B cell (primary cell): ENCODE measurements at regions not wholly inside any gene's neighbourhood (a gene's known extent, or its start where the extent isn't known, plus 50 kb on each side); places are given as distances from the start of the nearest gene placed in this dataset.

Experiments used
- ATAC-seq: fragments of 200-7000 bp; cut with Tn5 transposase; one replicate; pipeline ENCODE4 v1.10.0; 2021; ENCODE audit warnings: low read depth, mild to moderate bottlenecking, moderate number of reproducible peaks, moderate library complexity
- CTCF ChIA-PET: fragments of 350-600 bp; sonication (Branson Sonifier 250); formaldehyde crosslinking; loops from one replicate; lab custom pipeline; 2021; ENCODE audit warnings: antibody characterized with exemption, inconsistent platforms; lab: Charles Lee
- POLR2A ChIA-PET: fragments of 350-600 bp; sonication (Branson Sonifier 250); formaldehyde crosslinking; loops from one replicate; lab custom pipeline; 2021; ENCODE audit warnings: antibody characterized with exemption; lab: Charles Lee
- DNase-seq: peaks from one replicate; pipeline ENCODE4 v3.0.0; 2013
- H2AFZ ChIP-seq: 2 replicates; pipeline ENCODE4 v1.6.1; 2012; ENCODE audit warnings: mild to moderate bottlenecking, low read depth, low read length; ENCODE audit not compliant: insufficient read depth, poor library complexity, severe bottlenecking
- H3K27ac ChIP-seq, 2 donors: 1 replicate in 1 of 2; 2 replicates in 1 of 2; pipeline ENCODE4 v1.5.1; 2012 to 2013; ENCODE audit warnings: low read length in 2 of 2, mild to moderate bottlenecking in 2 of 2, moderate library complexity in 1 of 2
- H3K27me3 ChIP-seq, 4 experiments: fragments of 200-600 bp in 1 of 4; sonication (generic) in 1 of 4; replicated peaks in 1 of 4; 1 replicate in 2 of 4; 2 replicates in 2 of 4; pipeline versions ENCODE4 v1.6.1 to v1.7.0; 2013 to 2016; ENCODE audit warnings: low read length in 3 of 4, mild to moderate bottlenecking in 2 of 4, mixed read lengths in 1 of 4, moderate library complexity in 1 of 4; ENCODE audit not compliant: insufficient read depth in 4 of 4, control insufficient read depth in 3 of 4; ENCODE audit errors: control extremely low read depth in 1 of 4
- H3K36me3 ChIP-seq, 2 experiments: replicated peaks in 1 of 2; 1 replicate in 1 of 2; 2 replicates in 1 of 2; pipeline versions ENCODE4 v1.6.1 to v1.7.1; 2013; ENCODE audit warnings: low read length in 1 of 2; ENCODE audit not compliant: insufficient read depth in 2 of 2, control insufficient read depth in 1 of 2; ENCODE audit errors: control extremely low read depth in 1 of 2, extremely low read depth in 1 of 2
- H3K4me1 ChIP-seq, 2 donors: fragments of 200-600 bp in 1 of 2; sonication (generic) in 1 of 2; 1 replicate in 1 of 2; 2 replicates in 1 of 2; pipeline versions ENCODE4 v1.5.1 to v1.6.1; 2013 to 2017; ENCODE audit warnings: low read length in 2 of 2; ENCODE audit not compliant: control insufficient read depth in 2 of 2, insufficient read depth in 2 of 2
- H3K4me2 ChIP-seq: replicated peaks from 2 replicates; pipeline ENCODE3; 2012; ENCODE audit warnings: mild to moderate bottlenecking, low read depth, low read length; ENCODE audit not compliant: poor library complexity, severe bottlenecking
- H3K4me3 ChIP-seq, 5 experiments: fragments of 200-600 bp in 1 of 5; sonication (generic) in 1 of 5; 1 replicate in 3 of 5; 2 replicates in 2 of 5; pipeline versions ENCODE4 v1.5.1 to v1.7.0; 2011 to 2016; ENCODE audit warnings: low read length in 4 of 5, mild to moderate bottlenecking in 4 of 5, low read depth in 2 of 5, control low read depth in 1 of 5, moderate library complexity in 1 of 5; ENCODE audit not compliant: insufficient read depth in 1 of 5; ENCODE audit errors: control extremely low read depth in 1 of 5, extremely low read depth in 1 of 5
- H3K79me2 ChIP-seq: fragments of 200-600 bp; sonication (generic); one replicate; pipeline ENCODE4 v1.6.0; 2016; ENCODE audit warnings: low read length; ENCODE audit not compliant: control insufficient read depth, insufficient read depth
- H3K9ac ChIP-seq: fragments of 200-600 bp; sonication (generic); 2 replicates; pipeline ENCODE4 v1.6.1; 2017; ENCODE audit warnings: mild to moderate bottlenecking, low read length, moderate library complexity
- H3K9me3 ChIP-seq, 3 donors: one replicate each; pipeline versions ENCODE4 v1.6.1 to v1.7.1; 2013; ENCODE audit warnings: low read length in 2 of 3; ENCODE audit not compliant: control insufficient read depth in 2 of 3, insufficient read depth in 1 of 3; ENCODE audit errors: control extremely low read depth in 1 of 3
- H4K20me1 ChIP-seq: 2 replicates; pipeline ENCODE4 v1.6.0; 2012; ENCODE audit warnings: mild to moderate bottlenecking, low read length; ENCODE audit not compliant: insufficient read depth, control insufficient read depth, poor library complexity, severe bottlenecking
- H3K27ac Mint-ChIP-seq: one replicate; pipeline ENCODE4 v1.8.0; 2021; ENCODE audit warnings: mixed read lengths
- H3K27me3 Mint-ChIP-seq: one replicate; pipeline ENCODE4 v1.8.0; 2021; ENCODE audit warnings: mixed read lengths
- H3K4me1 Mint-ChIP-seq: one replicate; pipeline ENCODE4 v1.8.0; 2021; ENCODE audit warnings: mixed read lengths
- H3K4me3 Mint-ChIP-seq: one replicate; pipeline ENCODE4 v1.8.0; 2021; ENCODE audit warnings: mixed read lengths
- H3K9me3 Mint-ChIP-seq: one replicate; pipeline ENCODE4 v1.8.0; 2022; ENCODE audit warnings: mixed read lengths; ENCODE audit not compliant: insufficient read depth
- CTCF ChIP-seq: fragments of 200-600 bp; IDR thresholded peaks from one replicate; pipeline ENCODE4 v1.8.0; 2022; ENCODE audit warnings: antibody characterized with exemption, mild to moderate bottlenecking
- EZH2 ChIP-seq: IDR thresholded peaks from 2 replicates; pipeline ENCODE4 v1.6.1; 2012; ENCODE audit warnings: borderline replicate concordance, low read depth, mild to moderate bottlenecking, moderate library complexity, low read length; ENCODE audit not compliant: insufficient read depth, poor library complexity, severe bottlenecking
- WGBS: methylation state at CpG from one replicate; pipeline ENCODE4 v1.1.5; 2013; ENCODE audit warnings: missing lambda C conversion rate; ENCODE audit not compliant: insufficient coverage; 5-methylcytosine and 5-hydroxymethylcytosine counted together
- intact Hi-C: fragments of 100-400 bp; cut with micrococcal nuclease; formaldehyde crosslinking; loops from one replicate; pipeline ENCODE4 v1.10.0; 2022

- no peak overlapping the region for H3K27ac ChIP-seq
- H3K4me2 ChIP-seq: no peak overlapping the region
- H3K4me3 ChIP-seq: no peak overlapping the region
- H3K79me2 ChIP-seq: no peaks in the 10 kb centered on the region
- ATAC-seq: no peak
- no peak overlapping the region for H3K9ac ChIP-seq
- ChIA-PET CTCF (no interaction called here), POLR2A (no interaction called here)
- no peaks in the 10 kb centered on the region for H3K9me3 ChIP-seq
- Mint-ChIP-seq H3K9me3 (no peaks in the 10 kb centered on the region), H3K4me1 (no peaks in the 10 kb centered on the region), H3K27me3 (no peaks in the 10 kb centered on the region), H3K27ac (no peak overlapping the region), H3K4me3 (no peak overlapping the region)
- intact Hi-C loops: no loop called here
- no peaks in the 10 kb centered on the region for H3K36me3 ChIP-seq
- no peak for DNase-seq
- no peaks in the 10 kb centered on the region for H4K20me1 ChIP-seq
- H3K27me3 ChIP-seq: no peaks in the 10 kb centered on the region
- no peak overlapping the region for H2AFZ ChIP-seq
- no CpG with 5 or more reads among the region's 3 CpGs for WGBS
- H3K4me1 ChIP-seq: no peaks in the 10 kb centered on the region
- TF ChIP-seq CTCF (no peak), EZH2 (no peak)
Measured at GRCh38 chr16:63192980-63193379, 1156.7 kb upstream of the CDH8 start.

- H3K4me1 Mint-ChIP-seq: no peaks in the 10 kb centered on the region
- no peak overlapping the region for H3K27ac ChIP-seq
- no peak overlapping the region for H3K4me3 ChIP-seq
- no peaks in the 10 kb centered on the region for H3K9me3 Mint-ChIP-seq
- 72% methylated on average over 5 of the region's 7 CpGs for WGBS
- H3K27me3 Mint-ChIP-seq: no peaks in the 10 kb centered on the region
- no peaks in the 10 kb centered on the region for H3K79me2 ChIP-seq
- no peaks in the 10 kb centered on the region for H3K27me3 ChIP-seq
- H3K9ac ChIP-seq: no peak overlapping the region
- no peaks in the 10 kb centered on the region for H3K36me3 ChIP-seq
- CTCF ChIA-PET: no interaction called here
- POLR2A ChIA-PET: no interaction called here
- no peak overlapping the region for H3K4me2 ChIP-seq
- H3K4me1 ChIP-seq: no peaks in the 10 kb centered on the region
- no peak overlapping the region for H3K4me3 Mint-ChIP-seq
- ATAC-seq (no peak), DNase-seq (no peak)
- TF ChIP-seq EZH2 (no peak), CTCF (no peak)
- H3K9me3 ChIP-seq: no peaks in the 10 kb centered on the region
- intact Hi-C loops: no loop called here
- no peaks in the 10 kb centered on the region for H4K20me1 ChIP-seq
- H3K27ac Mint-ChIP-seq: no peak overlapping the region
- H2AFZ ChIP-seq: no peak overlapping the region
Measured at GRCh38 chr16:63188086-63188771, 1152.0 kb upstream of the CDH8 start.
